ENCODE measurements at regions not wholly inside any gene's neighbourhood (a gene's known extent, or its start where the extent isn't known, plus 50 kb on each side); places are given as distances from the start of the nearest gene placed in this dataset.

DNA sequence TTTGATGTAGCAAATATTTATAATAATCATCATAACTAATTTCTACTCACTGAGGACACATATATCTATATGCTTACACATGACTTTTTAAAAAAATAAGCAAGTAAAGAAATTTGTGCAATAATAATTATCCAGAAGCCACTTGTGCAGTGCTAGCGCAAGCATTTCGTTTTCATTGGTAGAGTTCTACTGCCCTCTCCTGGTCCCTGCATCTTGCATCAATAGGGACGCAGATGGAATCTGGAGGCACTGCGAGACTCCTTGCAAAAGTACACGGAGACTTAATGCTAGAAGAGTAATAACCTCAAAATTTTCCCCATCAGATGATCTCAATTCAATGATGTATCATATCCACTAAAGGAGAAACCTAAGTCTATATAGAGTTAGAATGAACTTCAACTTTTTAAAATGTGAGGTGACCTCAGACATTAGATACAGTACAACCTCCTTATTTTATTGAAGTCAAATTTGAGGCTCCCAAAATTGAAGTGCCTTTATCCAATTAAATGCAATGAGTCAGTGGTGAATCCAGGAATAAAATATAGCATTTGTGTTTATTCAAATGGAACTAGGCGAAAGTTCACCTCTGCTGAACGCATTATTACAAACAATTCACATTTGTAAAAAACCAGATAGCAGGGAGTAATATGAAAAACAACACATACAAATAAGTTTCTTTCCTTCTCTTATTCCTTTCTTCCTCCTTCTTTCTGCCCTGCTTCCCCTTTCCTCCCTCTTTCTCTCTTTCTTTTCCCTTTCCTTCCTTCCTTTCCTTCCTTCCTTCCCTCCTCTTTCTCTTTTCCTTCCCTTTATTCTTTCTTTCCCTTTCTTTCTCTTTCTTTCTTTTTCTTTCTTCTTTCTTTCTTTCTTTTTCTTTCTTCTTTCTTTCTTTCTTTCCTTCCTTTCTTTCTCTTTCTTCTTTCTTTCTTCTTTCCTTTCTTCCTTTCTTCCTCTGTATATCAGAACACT, 450.0 kb downstream of the ANKRD50 start:
- ChIA-PET CTCF (interaction anchor here (0.7 kb wide), 1 partner anchor 490 kb away, joined by 3 read pairs; no protein-coding TSS in a partner anchor), POLR2A (no interaction called here)
- TF ChIP-seq ELF4 (IDR thresholded peaks at IDR 0.05) (no peak), L3MBTL2 (conservative IDR thresholded peaks at IDR 0.05) (no peak), SP1 (IDR thresholded peaks at IDR 0.05) (no peak), ARNT (IDR thresholded peaks at IDR 0.05) (no peak), NFRKB (IDR thresholded peaks at IDR 0.05) (no peak), BHLHE40 (IDR thresholded peaks at IDR 0.05; ENCODE audit: borderline replicate concordance) (no peak), ZNF384 (IDR thresholded peaks at IDR 0.05) (no peak), LEF1 (IDR thresholded peaks at IDR 0.05; ENCODE audit: borderline replicate concordance) (no peak), HDGF (IDR thresholded peaks at IDR 0.05; ENCODE audit: borderline replicate concordance) (no peak), CTBP1 (IDR thresholded peaks at IDR 0.05; ENCODE audit: borderline replicate concordance) (no peak), FOXM1 (IDR thresholded peaks at IDR 0.05; ENCODE audit: borderline replicate concordance) (no peak), SUZ12 (IDR thresholded peaks at IDR 0.05) (no peak), PKNOX1 (IDR thresholded peaks at IDR 0.05) (no peak), FOXK2 (IDR thresholded peaks at IDR 0.05) (no peak)
- peak; percentile 66 for DNase-seq (ENCODE audit: extremely low spot score)

DNA sequence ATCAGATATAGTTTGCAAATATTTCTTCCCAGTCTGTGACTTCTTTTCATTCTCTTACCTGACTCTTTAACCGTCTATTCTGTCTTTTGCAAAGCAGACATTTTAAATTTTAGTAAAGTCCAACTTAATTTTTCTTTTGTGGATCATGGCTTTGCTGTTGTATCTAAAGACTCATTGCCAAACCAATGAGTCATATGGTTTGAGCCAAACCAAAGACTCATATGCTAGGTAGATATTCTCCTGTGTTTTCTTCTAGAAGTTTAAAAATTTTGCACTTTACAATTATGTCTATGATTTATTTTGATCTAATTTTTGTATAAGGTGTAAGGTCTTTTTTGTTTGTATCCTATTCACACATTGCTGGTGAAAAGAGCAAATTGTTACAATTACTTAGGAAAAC, 446.8 kb downstream of the ANKRD50 start:
- CTCF ChIA-PET, result no interaction called here
- DNase-seq (ENCODE audit: extremely low spot score), result no peak
- TF ChIP-seq FOXK2 (IDR thresholded peaks at IDR 0.05) (no peak), LEF1 (IDR thresholded peaks at IDR 0.05; ENCODE audit: borderline replicate concordance) (no peak), NFRKB (IDR thresholded peaks at IDR 0.05) (no peak), L3MBTL2 (conservative IDR thresholded peaks at IDR 0.05) (no peak), ARNT (IDR thresholded peaks at IDR 0.05) (no peak), FOXA1 (IDR thresholded peaks at IDR 0.05) (no peak), BHLHE40 (IDR thresholded peaks at IDR 0.05; ENCODE audit: borderline replicate concordance) (no peak), FOXM1 (IDR thresholded peaks at IDR 0.05; ENCODE audit: borderline replicate concordance) (no peak)
- POLR2A ChIA-PET, result no interaction called here

GRCh38 chr4:124266721-124267120, 445.8 kb downstream of the ANKRD50 start:
- TF ChIP-seq FOXA1 (IDR thresholded peaks at IDR 0.05) (no peak), ELF4 (IDR thresholded peaks at IDR 0.05) (no peak), SP1 (IDR thresholded peaks at IDR 0.05) (no peak), ZNF384 (IDR thresholded peaks at IDR 0.05) (no peak), TARDBP (IDR thresholded peaks at IDR 0.05) (no peak), CTBP1 (IDR thresholded peaks at IDR 0.05; ENCODE audit: borderline replicate concordance) (no peak)
- DNase-seq (ENCODE audit: extremely low spot score), result no peak
- POLR2A ChIA-PET, result no interaction called here
- CTCF ChIA-PET, result interaction anchor here (0.7 kb wide), 1 partner anchor 737 kb away, joined by 3 read pairs; no protein-coding TSS in a partner anchor

DNA sequence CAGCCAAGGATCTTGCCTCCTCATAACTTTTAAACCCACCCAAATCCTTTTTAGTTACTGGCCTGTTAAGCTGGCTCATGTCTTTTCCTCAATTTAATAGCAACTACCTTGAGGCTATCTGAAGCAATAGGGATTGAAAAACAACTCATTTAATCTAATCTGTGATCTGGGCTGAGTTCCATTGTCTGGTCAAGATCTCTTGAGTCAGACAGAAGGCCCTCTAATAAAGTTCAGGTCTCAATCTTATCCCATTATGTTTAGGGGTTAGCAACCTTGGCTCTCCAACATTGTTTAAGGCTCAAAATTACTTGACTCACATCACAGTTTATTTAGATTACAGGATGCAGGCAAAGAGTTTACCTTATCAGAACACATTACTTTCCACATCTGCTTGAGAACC, 436.1 kb downstream of the ANKRD50 start:
- TF ChIP-seq NFRKB (IDR thresholded peaks at IDR 0.05) (no peak), SUZ12 (IDR thresholded peaks at IDR 0.05) (no peak), L3MBTL2 (conservative IDR thresholded peaks at IDR 0.05) (no peak), HDGF (IDR thresholded peaks at IDR 0.05; ENCODE audit: borderline replicate concordance) (no peak), FOXM1 (IDR thresholded peaks at IDR 0.05; ENCODE audit: borderline replicate concordance) (no peak), LEF1 (IDR thresholded peaks at IDR 0.05; ENCODE audit: borderline replicate concordance) (no peak), PKNOX1 (IDR thresholded peaks at IDR 0.05) (no peak), ELF4 (IDR thresholded peaks at IDR 0.05) (no peak), FOXK2 (IDR thresholded peaks at IDR 0.05) (no peak), ZNF384 (IDR thresholded peaks at IDR 0.05) (no peak), BHLHE40 (IDR thresholded peaks at IDR 0.05; ENCODE audit: borderline replicate concordance) (no peak)
- CTCF ChIA-PET, result no interaction called here
- DNase-seq (ENCODE audit: extremely low spot score), result no peak
- POLR2A ChIA-PET, result no interaction called here

GRCh38 chr4:124277691-124278090, 434.8 kb downstream of the ANKRD50 start:
- TF ChIP-seq ARNT (IDR thresholded peaks at IDR 0.05), result no peak
- no peak for TF ChIP-seq SP1 (IDR thresholded peaks at IDR 0.05)
- TF ChIP-seq HDGF (IDR thresholded peaks at IDR 0.05; ENCODE audit: borderline replicate concordance), result no peak
- no peak for TF ChIP-seq L3MBTL2 (conservative IDR thresholded peaks at IDR 0.05)
- no peak for TF ChIP-seq TARDBP (IDR thresholded peaks at IDR 0.05)
- no peak for TF ChIP-seq CTBP1 (IDR thresholded peaks at IDR 0.05; ENCODE audit: borderline replicate concordance)
- TF ChIP-seq NFRKB (IDR thresholded peaks at IDR 0.05), result no peak
- TF ChIP-seq SUZ12 (IDR thresholded peaks at IDR 0.05), result no peak
- TF ChIP-seq LEF1 (IDR thresholded peaks at IDR 0.05; ENCODE audit: borderline replicate concordance), result no peak
- no peak for TF ChIP-seq BHLHE40 (IDR thresholded peaks at IDR 0.05; ENCODE audit: borderline replicate concordance)
- TF ChIP-seq FOXM1 (IDR thresholded peaks at IDR 0.05; ENCODE audit: borderline replicate concordance), result no peak
- TF ChIP-seq PKNOX1 (IDR thresholded peaks at IDR 0.05), result no peak
- TF ChIP-seq FOXA1 (IDR thresholded peaks at IDR 0.05), result no peak
- TF ChIP-seq ZNF384 (IDR thresholded peaks at IDR 0.05), result no peak
- no peak for TF ChIP-seq ELF4 (IDR thresholded peaks at IDR 0.05)
- no peak for TF ChIP-seq FOXK2 (IDR thresholded peaks at IDR 0.05)
- DNase-seq (ENCODE audit: extremely low spot score), result no peak
- ChIA-PET CTCF (no interaction called here), POLR2A (no interaction called here)

- DNase-seq (ENCODE audit: extremely low spot score), result no peak
- TF ChIP-seq LEF1 (IDR thresholded peaks at IDR 0.05; ENCODE audit: borderline replicate concordance) (no peak), SUZ12 (IDR thresholded peaks at IDR 0.05) (no peak), FOXA1 (IDR thresholded peaks at IDR 0.05) (no peak), ARNT (IDR thresholded peaks at IDR 0.05) (no peak), L3MBTL2 (conservative IDR thresholded peaks at IDR 0.05) (no peak), FOXM1 (IDR thresholded peaks at IDR 0.05; ENCODE audit: borderline replicate concordance) (no peak), HDGF (IDR thresholded peaks at IDR 0.05; ENCODE audit: borderline replicate concordance) (no peak), ZNF384 (IDR thresholded peaks at IDR 0.05) (no peak), SP1 (IDR thresholded peaks at IDR 0.05) (no peak), BHLHE40 (IDR thresholded peaks at IDR 0.05; ENCODE audit: borderline replicate concordance) (no peak), PKNOX1 (IDR thresholded peaks at IDR 0.05) (no peak), NFRKB (IDR thresholded peaks at IDR 0.05) (no peak), TARDBP (IDR thresholded peaks at IDR 0.05) (no peak), CTBP1 (IDR thresholded peaks at IDR 0.05; ENCODE audit: borderline replicate concordance) (no peak), FOXK2 (IDR thresholded peaks at IDR 0.05) (no peak), ELF4 (IDR thresholded peaks at IDR 0.05) (no peak)
- ChIA-PET POLR2A (no interaction called here), CTCF (interaction anchor here (0.7 kb wide), 1 partner anchor 1138 kb away, joined by 3 read pairs; no protein-coding TSS in a partner anchor)
Observed at GRCh38 chr4:124278477-124278876, 434.1 kb downstream of the ANKRD50 start.
